Gastroesophageal sphincter (tissue), 3 donors: ENCODE measurements at regions not wholly inside any gene's neighbourhood (a gene's known extent, or its start where the extent isn't known, plus 50 kb on each side); places are given as distances from the start of the nearest gene placed in this dataset.

Experiments
- CTCF ChIP-seq, 4 experiments: fragments of 200-600 bp in 2 of 4; fragments of 450-650 bp in 2 of 4; sonication (generic) in 1 of 4; IDR thresholded peaks; one replicate each; pipeline ENCODE4 v1.5.1; 2017 to 2019; ENCODE audit warnings: antibody characterized with exemption in 4 of 4, mild to moderate bottlenecking in 2 of 4, moderate library complexity in 2 of 4
- EP300 ChIP-seq: sonication (generic); formaldehyde crosslinking; IDR thresholded peaks from one replicate; pipeline ENCODE4 v1.6.1; 2017; ENCODE audit warnings: antibody characterized with exemption, mild to moderate bottlenecking
- POLR2A ChIP-seq, 2 donors: fragments of 450-650 bp; IDR thresholded peaks; one replicate each; pipeline ENCODE4 v1.6.1; 2017; ENCODE audit warnings: antibody characterized with exemption in 2 of 2, mild to moderate bottlenecking in 2 of 2, moderate library complexity in 1 of 2

GRCh38 chr5:124954784-124955183 lies 208.3 kb upstream of the ZNF608 start:
- TF ChIP-seq CTCF (IDR thresholded peaks at IDR 0.05) (no peak), POLR2A (IDR thresholded peaks at IDR 0.05) (no peak), EP300 (no peak)
